Parathyroid adenoma (tissue), 2 donors: ENCODE measurements at regions not wholly inside any gene's neighbourhood (a gene's known extent, or its start where the extent isn't known, plus 50 kb on each side); places are given as distances from the start of the nearest gene placed in this dataset.

Experiments used
- H2AFZ ChIP-seq: fragments of 300-600 bp; sonication (generic); one replicate; pipeline ENCODE4 v1.7.0; 2017; ENCODE audit warnings: antibody characterized with exemption, mild to moderate bottlenecking
- H3K27ac ChIP-seq: fragments of 300-600 bp; sonication (generic); one replicate; pipeline ENCODE4 v1.7.0; 2017
- H3K27me3 ChIP-seq: fragments of 300-600 bp; sonication (generic); one replicate; pipeline ENCODE4 v1.7.0; 2017; ENCODE audit warnings: low read length; ENCODE audit not compliant: control insufficient read depth, insufficient read depth
- H3K36me3 ChIP-seq: fragments of 300-600 bp; sonication (generic); one replicate; pipeline ENCODE4 v1.7.0; 2017; ENCODE audit warnings: low read length; ENCODE audit not compliant: control insufficient read depth, insufficient read depth
- H3K4me1 ChIP-seq: fragments of 300-600 bp; sonication (generic); one replicate; pipeline ENCODE4 v1.7.0; 2017; ENCODE audit warnings: control low read depth
- H3K4me2 ChIP-seq: fragments of 300-600 bp; sonication (generic); one replicate; pipeline ENCODE4 v1.7.0; 2017; ENCODE audit warnings: low read length
- H3K4me3 ChIP-seq: fragments of 300-600 bp; sonication (generic); one replicate; pipeline ENCODE4 v1.7.0; 2017; ENCODE audit warnings: low read depth, low read length
- H3K79me2 ChIP-seq: fragments of 300-600 bp; sonication (generic); one replicate; pipeline ENCODE4 v1.7.0; 2017; ENCODE audit warnings: control low read depth
- H3K9ac ChIP-seq: fragments of 300-600 bp; sonication (generic); one replicate; pipeline ENCODE4 v1.7.0; 2017; ENCODE audit warnings: mild to moderate bottlenecking
- H3K9me3 ChIP-seq: fragments of 300-600 bp; sonication (generic); one replicate; pipeline ENCODE4 v1.7.0; 2017; ENCODE audit warnings: low read length; ENCODE audit not compliant: control insufficient read depth
- CTCF ChIP-seq: fragments of 300-600 bp; sonication (generic); IDR thresholded peaks from one replicate; pipeline ENCODE4 v1.7.0; 2017; ENCODE audit warnings: antibody characterized with exemption, mild to moderate bottlenecking
- donor health status: primary hyperparathyroidism.

- Histone ChIP-seq H3K27ac (no peak overlapping the region), H3K27me3 (no peaks in the 10 kb centered on the region), H3K9me3 (no peaks in the 10 kb centered on the region), H3K9ac (no peak overlapping the region), H3K4me3 (no peak overlapping the region), H2AFZ (no peak overlapping the region), H3K79me2 (no peaks in the 10 kb centered on the region), H3K4me1 (no peaks in the 10 kb centered on the region), H3K36me3 (no peaks in the 10 kb centered on the region), H3K4me2 (no peak overlapping the region)
- TF ChIP-seq CTCF: no peak
Observed at GRCh38 chr20:57785061-57785460, 75.2 kb upstream of the PMEPA1 start.

- no peak overlapping the region for H3K27ac ChIP-seq
- H3K4me2 ChIP-seq: no peak overlapping the region
- H3K36me3 ChIP-seq: no peaks in the 10 kb centered on the region
- H3K4me1 ChIP-seq: no peaks in the 10 kb centered on the region
- H3K4me3 ChIP-seq: no peak overlapping the region
- H3K9ac ChIP-seq: no peak overlapping the region
- no peak overlapping the region for H2AFZ ChIP-seq
- no peak for TF ChIP-seq CTCF
- H3K27me3 ChIP-seq: no peaks in the 10 kb centered on the region
- H3K9me3 ChIP-seq: no peaks in the 10 kb centered on the region
- H3K79me2 ChIP-seq: no peaks in the 10 kb centered on the region
Observed at GRCh38 chr20:57783956-57784837, 74.4 kb upstream of the PMEPA1 start.

- H3K9ac ChIP-seq: no peak overlapping the region
- H3K27me3 ChIP-seq: no peaks in the 10 kb centered on the region
- no peak overlapping the region for H2AFZ ChIP-seq
- no peaks in the 10 kb centered on the region for H3K4me1 ChIP-seq
- no peaks in the 10 kb centered on the region for H3K36me3 ChIP-seq
- H3K9me3 ChIP-seq: no peaks in the 10 kb centered on the region
- H3K4me3 ChIP-seq: no peak overlapping the region
- H3K4me2 ChIP-seq: no peak overlapping the region
- no peaks in the 10 kb centered on the region for H3K79me2 ChIP-seq
- H3K27ac ChIP-seq: no peak overlapping the region
- TF ChIP-seq CTCF: no peak
Observed at GRCh38 chr20:57783196-57783595, 73.4 kb upstream of the PMEPA1 start.

GRCh38 chr20:57782631-57783041 is 72.8 kb upstream of the PMEPA1 start:
- no peak overlapping the region for H2AFZ ChIP-seq
- TF ChIP-seq CTCF: no peak
- H3K36me3 ChIP-seq: no peaks in the 10 kb centered on the region
- no peak overlapping the region for H3K9ac ChIP-seq
- H3K27ac ChIP-seq: no peak overlapping the region
- no peak overlapping the region for H3K4me3 ChIP-seq
- H3K4me1 ChIP-seq: no peaks in the 10 kb centered on the region
- no peaks in the 10 kb centered on the region for H3K27me3 ChIP-seq
- H3K79me2 ChIP-seq: no peaks in the 10 kb centered on the region
- H3K9me3 ChIP-seq: no peaks in the 10 kb centered on the region
- H3K4me2 ChIP-seq: no peak overlapping the region

GRCh38 chr20:57781901-57782300 is 72.1 kb upstream of the PMEPA1 start:
- no peak overlapping the region for H2AFZ ChIP-seq
- H3K79me2 ChIP-seq: no peaks in the 10 kb centered on the region
- no peak overlapping the region for H3K27ac ChIP-seq
- no peak overlapping the region for H3K4me2 ChIP-seq
- H3K4me3 ChIP-seq: no peak overlapping the region
- H3K9me3 ChIP-seq: no peaks in the 10 kb centered on the region
- H3K36me3 ChIP-seq: no peaks in the 10 kb centered on the region
- no peak overlapping the region for H3K9ac ChIP-seq
- H3K27me3 ChIP-seq: no peaks in the 10 kb centered on the region
- no peaks in the 10 kb centered on the region for H3K4me1 ChIP-seq
- no peak for TF ChIP-seq CTCF
